HS-5 (cell line): ENCODE measurements at regions not wholly inside any gene's neighbourhood (a gene's known extent, or its start where the extent isn't known, plus 50 kb on each side); places are given as distances from the start of the nearest gene placed in this dataset.
A peak's percentile ranks its signal among the peaks of the same experiment; 100 is the strongest.

Experiments used
- DNase-seq: peaks from one replicate; pipeline ENCODE4 v3.0.0-alpha.2; 2012; ENCODE audit warnings: low read depth

GRCh38 chr5:109917154-109917546, 227.4 kb downstream of the MAN2A1 start:
- no peak for DNase-seq

GRCh38 chr5:109917966-109918365, 228.2 kb downstream of the MAN2A1 start:
- DNase-seq, result no peak

GRCh38 chr5:109920736-109921135, 231.0 kb downstream of the MAN2A1 start:
- DNase-seq, result no peak

GRCh38 chr5:109921735-109922380, 232.1 kb downstream of the MAN2A1 start:
- DNase-seq, result no peak

GRCh38 chr5:109922381-109922995, 232.8 kb downstream of the MAN2A1 start:
- no peak for DNase-seq

- DNase-seq, result no peak
These were observed 233.5 kb downstream of the MAN2A1 start for GRCh38 chr5:109923205-109923604.

- DNase-seq, result no peak
These were observed 234.7 kb downstream of the MAN2A1 start for GRCh38 chr5:109924237-109925107.

- DNase-seq, result no peak
These were observed 237.9 kb downstream of the MAN2A1 start for GRCh38 chr5:109927639-109928038.

GRCh38 chr5:109928046-109928445, 238.3 kb downstream of the MAN2A1 start:
- DNase-seq, result no peak

GRCh38 chr5:109928811-109929210, 239.1 kb downstream of the MAN2A1 start:
- no peak for DNase-seq

GRCh38 chr5:109929376-109929775, 239.6 kb downstream of the MAN2A1 start:
- no peak for DNase-seq

- no peak for DNase-seq
These were observed 240.2 kb downstream of the MAN2A1 start for GRCh38 chr5:109929911-109930310.

GRCh38 chr5:109931049-109931780, 241.5 kb downstream of the MAN2A1 start:
- no peak for DNase-seq

GRCh38 chr5:109935833-109936490, 246.2 kb downstream of the MAN2A1 start:
- no peak for DNase-seq

- DNase-seq, result no peak
These were observed 247.3 kb downstream of the MAN2A1 start for GRCh38 chr5:109936996-109937395.

GRCh38 chr5:109937951-109938350, 248.2 kb downstream of the MAN2A1 start:
- no peak for DNase-seq

- DNase-seq, result no peak
These were observed 248.7 kb downstream of the MAN2A1 start for GRCh38 chr5:109938453-109938852.

- peak; percentile 82 for DNase-seq
These were observed 249.5 kb downstream of the MAN2A1 start for GRCh38 chr5:109939116-109939682.

- no peak for DNase-seq
These were observed 252.9 kb downstream of the MAN2A1 start for GRCh38 chr5:109942646-109943045.

GRCh38 chr5:109943701-109944235, 254.0 kb downstream of the MAN2A1 start:
- no peak for DNase-seq

GRCh38 chr5:109944461-109944860, 254.7 kb downstream of the MAN2A1 start:
- DNase-seq, result no peak
